MM.1S (cell line): ENCODE measurements at regions not wholly inside any gene's neighbourhood (a gene's known extent, or its start where the extent isn't known, plus 50 kb on each side); places are given as distances from the start of the nearest gene placed in this dataset.
A peak's percentile ranks its signal among the peaks of the same experiment; 100 is the strongest.
"Not testable (repeated sequence)": the region's sequence is repeated elsewhere in the genome, so short reads cannot be mapped to it uniquely, and the experiment has no call there.

Experiments used
- DNase-seq: peaks from one replicate; pipeline ENCODE4 v3.0.0-alpha.2; 2015
- H2AFZ ChIP-seq: fragments of 300-600 bp; sonication (generic); 2 replicates; pipeline ENCODE4 v1.6.0; 2016; ENCODE audit warnings: antibody characterized with exemption, low read length
- H3F3A ChIP-seq: fragments of 300-600 bp; sonication (generic); 2 replicates; pipeline ENCODE4 v1.6.1; 2016; ENCODE audit warnings: mild to moderate bottlenecking, antibody characterized with exemption, low read length, moderate library complexity, mixed read lengths; ENCODE audit not compliant: insufficient read depth
- H3K27ac ChIP-seq: fragments of 300-600 bp; sonication (generic); 2 replicates; pipeline ENCODE4 v1.5.1; 2016; ENCODE audit warnings: mild to moderate bottlenecking, low read length
- H3K27me3 ChIP-seq: fragments of 300-600 bp; sonication (generic); replicated peaks from 2 replicates; pipeline ENCODE4 v1.6.0; 2016; ENCODE audit warnings: low read length; ENCODE audit not compliant: insufficient read depth
- H3K36me3 ChIP-seq: fragments of 300-600 bp; sonication (generic); replicated peaks from 2 replicates; pipeline ENCODE4 v1.6.1; 2016; ENCODE audit warnings: mild to moderate bottlenecking, low read length, mixed read lengths; ENCODE audit not compliant: insufficient read depth
- H3K4me1 ChIP-seq: fragments of 300-600 bp; sonication (generic); 2 replicates; pipeline ENCODE4 v1.6.1; 2016; ENCODE audit warnings: low read length, mixed read lengths
- H3K4me2 ChIP-seq: fragments of 300-600 bp; sonication (generic); 2 replicates; pipeline ENCODE4 v1.6.0; 2016; ENCODE audit warnings: low read depth, low read length
- H3K4me3 ChIP-seq: fragments of 300-600 bp; sonication (generic); 2 replicates; pipeline ENCODE4 v1.5.1; 2016; ENCODE audit warnings: low read length, mixed read lengths
- H3K79me2 ChIP-seq: fragments of 300-600 bp; sonication (generic); 2 replicates; pipeline ENCODE4 v1.6.1; 2016; ENCODE audit warnings: mixed run types, low read length, mixed read lengths
- H3K9ac ChIP-seq: fragments of 300-600 bp; sonication (generic); 2 replicates; pipeline ENCODE4 v1.6.1; 2016; ENCODE audit warnings: low read length, mixed read lengths
- H3K9me2 ChIP-seq: fragments of 300-600 bp; sonication (generic); replicated peaks from 2 replicates; pipeline ENCODE4 v1.6.1; 2016; ENCODE audit warnings: mild to moderate bottlenecking, low read length, mixed read lengths; ENCODE audit not compliant: insufficient read depth
- H3K9me3 ChIP-seq: fragments of 300-600 bp; sonication (generic); replicated peaks from 2 replicates; pipeline ENCODE4 v1.6.1; 2016; ENCODE audit warnings: mild to moderate bottlenecking, low read length, mixed read lengths; ENCODE audit not compliant: insufficient read depth
- H4K20me1 ChIP-seq: fragments of 300-600 bp; sonication (generic); 2 replicates; pipeline ENCODE4 v1.6.1; 2016; ENCODE audit warnings: mild to moderate bottlenecking, low read length, moderate library complexity, mixed read lengths; ENCODE audit not compliant: insufficient read depth
- EZH2 ChIP-seq: fragments of 300-600 bp; sonication (generic); optimal IDR thresholded peaks from 2 replicates; pipeline ENCODE3; 2017; ENCODE audit warnings: low read depth, mild to moderate bottlenecking, antibody characterized with exemption, low read length, mixed read lengths
- EZH2phosphoT487 ChIP-seq: fragments of 300-600 bp; sonication (generic); IDR thresholded peaks from 2 replicates; pipeline ENCODE4 v1.6.1; 2018; ENCODE audit warnings: antibody characterized with exemption, low read length
- TF ChIP-seq, protein P1 (sequence below): fragments of 300-600 bp; sonication (generic); IDR thresholded peaks from 2 replicates; pipeline ENCODE4 v1.5.1; 2016; ENCODE audit warnings: antibody characterized with exemption, low read length, mixed read lengths

DNA sequence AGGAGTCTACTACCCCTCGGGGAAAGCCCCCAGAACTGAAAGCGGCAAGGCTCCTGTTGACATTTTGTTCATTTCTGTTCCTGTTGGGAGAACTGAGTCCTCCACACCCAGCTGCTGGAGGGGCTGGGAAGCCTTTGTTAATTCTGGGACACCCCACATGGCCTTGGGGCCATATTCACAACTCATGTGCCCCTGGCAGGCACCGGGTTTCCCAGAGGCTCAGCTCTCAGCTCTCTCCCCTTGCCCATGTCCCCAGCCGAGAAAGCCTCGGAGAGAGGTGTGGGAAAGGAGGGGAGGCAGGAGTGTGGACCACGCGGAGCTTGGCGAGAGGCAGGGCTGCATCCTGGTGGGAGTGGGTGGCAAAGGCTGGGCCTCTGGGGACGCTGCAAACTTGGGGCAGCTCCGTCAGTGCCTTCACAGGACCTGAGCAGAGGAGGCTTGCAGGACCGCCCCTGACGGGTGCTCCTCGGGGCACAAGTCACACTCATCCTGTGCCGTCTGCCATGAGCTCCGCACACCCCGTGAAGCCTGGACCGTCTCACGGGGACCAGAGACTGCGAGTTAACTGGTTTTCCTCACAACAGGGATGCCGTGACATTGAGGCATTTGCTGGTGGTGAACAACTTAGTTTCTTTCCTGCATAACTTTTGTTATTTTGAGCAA is 140.9 kb downstream of the DNAJB6 start:
- no peaks in the 10 kb centered on the region for H3K9me2 ChIP-seq
- H3F3A ChIP-seq: no peaks in the 10 kb centered on the region
- peaks cover 57% of the 10 kb centered on the region for H3K27me3 ChIP-seq
- DNase-seq: peak; percentile 44
- no peaks in the 10 kb centered on the region for H4K20me1 ChIP-seq
- H3K9ac ChIP-seq: no peak overlapping the region
- H3K4me2 ChIP-seq: peak overlapping the region; percentile 74
- no peak overlapping the region for H3K27ac ChIP-seq
- no peaks in the 10 kb centered on the region for H3K9me3 ChIP-seq
- H2AFZ ChIP-seq: peak overlapping the region; percentile 28
- no peaks in the 10 kb centered on the region for H3K79me2 ChIP-seq
- TF ChIP-seq, protein P1, sequence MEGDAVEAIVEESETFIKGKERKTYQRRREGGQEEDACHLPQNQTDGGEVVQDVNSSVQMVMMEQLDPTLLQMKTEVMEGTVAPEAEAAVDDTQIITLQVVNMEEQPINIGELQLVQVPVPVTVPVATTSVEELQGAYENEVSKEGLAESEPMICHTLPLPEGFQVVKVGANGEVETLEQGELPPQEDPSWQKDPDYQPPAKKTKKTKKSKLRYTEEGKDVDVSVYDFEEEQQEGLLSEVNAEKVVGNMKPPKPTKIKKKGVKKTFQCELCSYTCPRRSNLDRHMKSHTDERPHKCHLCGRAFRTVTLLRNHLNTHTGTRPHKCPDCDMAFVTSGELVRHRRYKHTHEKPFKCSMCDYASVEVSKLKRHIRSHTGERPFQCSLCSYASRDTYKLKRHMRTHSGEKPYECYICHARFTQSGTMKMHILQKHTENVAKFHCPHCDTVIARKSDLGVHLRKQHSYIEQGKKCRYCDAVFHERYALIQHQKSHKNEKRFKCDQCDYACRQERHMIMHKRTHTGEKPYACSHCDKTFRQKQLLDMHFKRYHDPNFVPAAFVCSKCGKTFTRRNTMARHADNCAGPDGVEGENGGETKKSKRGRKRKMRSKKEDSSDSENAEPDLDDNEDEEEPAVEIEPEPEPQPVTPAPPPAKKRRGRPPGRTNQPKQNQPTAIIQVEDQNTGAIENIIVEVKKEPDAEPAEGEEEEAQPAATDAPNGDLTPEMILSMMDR: no peak
- TF ChIP-seq EZH2phosphoT487 (no peak), EZH2 (no peak)
- peaks cover 7% of the 10 kb centered on the region; the same call in 1 of the 2 replicates for H3K4me1 ChIP-seq
- H3K36me3 ChIP-seq: no peaks in the 10 kb centered on the region
- peak overlapping the region; percentile 52 for H3K4me3 ChIP-seq

DNA sequence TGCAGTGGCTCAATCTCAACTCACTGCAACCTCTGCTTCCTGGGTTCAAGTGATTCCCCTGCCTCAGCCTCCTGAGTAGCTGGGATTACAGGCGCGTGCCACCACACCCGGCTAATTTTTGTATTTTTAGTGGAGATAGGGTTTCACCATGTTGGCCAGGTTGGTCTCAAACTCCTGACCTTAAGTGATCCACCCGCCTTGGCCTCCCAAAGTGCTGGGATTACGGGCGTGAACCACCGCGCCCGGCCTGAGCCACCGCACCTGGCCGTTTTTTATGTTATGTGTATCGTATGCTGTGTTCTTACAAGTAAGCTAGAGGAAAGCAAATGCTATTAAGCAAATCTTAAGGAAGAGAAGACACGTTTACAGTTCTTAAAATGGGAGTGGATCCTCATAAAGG is 141.8 kb downstream of the DNAJB6 start:
- H4K20me1 ChIP-seq, H3K4me2 ChIP-seq: not testable (repeated sequence)

DNA sequence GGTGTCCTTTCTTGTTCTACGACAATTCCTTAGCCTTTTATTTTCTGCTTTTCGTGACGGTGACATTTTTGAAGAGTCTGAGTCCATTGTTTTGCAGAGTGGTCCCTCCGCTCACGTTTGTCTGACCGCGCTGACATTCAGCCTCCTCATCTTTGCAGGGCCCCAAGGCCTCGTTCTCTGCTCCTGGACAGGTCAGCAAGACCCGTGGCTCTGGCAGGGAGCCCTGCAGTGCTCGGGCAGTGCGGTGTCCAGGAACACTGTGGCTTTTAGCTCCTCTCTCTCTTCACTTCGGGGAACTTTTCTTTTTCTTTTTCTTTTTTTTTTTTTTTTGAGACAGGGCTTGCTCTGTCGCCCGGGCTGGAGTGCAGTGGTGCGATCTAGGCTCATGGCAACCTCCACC is 142.5 kb downstream of the DNAJB6 start:
- DNase-seq: no peak
- Histone ChIP-seq H3K9me2 (no peaks in the 10 kb centered on the region), H3K27me3 (peaks cover 52% of the 10 kb centered on the region), H3K4me1 (peaks cover 7% of the 10 kb centered on the region; the same call in 1 of the 2 replicates), H4K20me1 (no peaks in the 10 kb centered on the region), H3K9ac (no peak overlapping the region), H3K36me3 (no peaks in the 10 kb centered on the region), H3F3A (no peaks in the 10 kb centered on the region), H3K9me3 (no peaks in the 10 kb centered on the region), H3K79me2 (no peaks in the 10 kb centered on the region), H3K4me3 (no peak overlapping the region), H3K4me2 (no peak overlapping the region), H3K27ac (no peak overlapping the region), H2AFZ (no peak overlapping the region)
- TF ChIP-seq EZH2phosphoT487 (no peak), EZH2 (no peak)
- TF ChIP-seq, protein P1: no peak

More for the DNA sequence above, 141.8 kb downstream of the DNAJB6 start:
- not testable (repeated sequence) for H3K79me2 ChIP-seq, H3K4me3 ChIP-seq, H3K9me2 ChIP-seq, H3K4me1 ChIP-seq, H2AFZ ChIP-seq, H3K27ac ChIP-seq, H3K9ac ChIP-seq, H3K9me3 ChIP-seq, DNase-seq, H3K36me3 ChIP-seq, H3F3A ChIP-seq
- peaks cover 55% of the 10 kb centered on the region for H3K27me3 ChIP-seq

DNA sequence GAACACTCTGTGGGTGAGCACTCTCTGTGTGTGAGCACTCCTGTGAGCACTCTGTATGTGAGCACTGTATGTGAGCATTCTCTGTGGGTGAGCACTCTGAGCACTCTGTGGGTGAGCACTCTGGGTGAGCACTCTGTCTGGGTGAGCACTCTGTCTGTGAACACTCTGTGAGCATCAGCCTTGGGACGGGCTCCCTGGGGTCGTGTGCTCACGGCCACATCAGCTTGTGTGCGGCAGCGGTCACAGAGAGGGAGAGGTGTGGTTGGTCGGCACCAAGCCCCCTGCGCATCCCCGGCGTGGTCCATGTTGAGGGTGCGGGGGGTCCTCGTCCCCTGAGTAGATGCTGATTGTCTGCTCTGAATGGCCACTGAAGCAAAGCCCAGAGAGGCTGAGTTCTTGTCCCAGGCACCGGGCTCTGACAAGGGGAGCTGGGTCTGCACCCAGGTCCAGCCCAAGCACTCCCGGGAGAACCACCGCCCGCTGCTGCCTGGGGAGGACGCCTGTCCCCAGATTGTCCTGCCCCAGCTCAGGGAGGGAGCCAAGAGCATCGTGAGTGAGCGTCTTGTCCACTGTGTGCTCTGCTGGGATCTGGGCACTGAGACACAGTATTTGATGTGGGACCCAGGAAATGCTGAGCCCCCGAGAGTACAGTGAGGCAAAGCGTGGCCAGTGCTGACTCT is 143.7 kb downstream of the DNAJB6 start:
- TF ChIP-seq, protein P1: no peak
- TF ChIP-seq EZH2 (no peak), EZH2phosphoT487 (no peak)
- H3K9me3 ChIP-seq: no peaks in the 10 kb centered on the region
- no peaks in the 10 kb centered on the region for H3K79me2 ChIP-seq
- H3K4me3 ChIP-seq: no peak overlapping the region
- H2AFZ ChIP-seq: no peak overlapping the region
- no peak overlapping the region for H3K9ac ChIP-seq
- H3K27ac ChIP-seq: no peak overlapping the region
- no peaks in the 10 kb centered on the region for H3F3A ChIP-seq
- no peak overlapping the region for H3K4me2 ChIP-seq
- no peaks in the 10 kb centered on the region for H3K9me2 ChIP-seq
- no peaks in the 10 kb centered on the region for H3K36me3 ChIP-seq
- DNase-seq: no peak
- H4K20me1 ChIP-seq: no peaks in the 10 kb centered on the region
- peaks cover 54% of the 10 kb centered on the region for H3K27me3 ChIP-seq
- peaks cover 7% of the 10 kb centered on the region; the same call in 1 of the 2 replicates for H3K4me1 ChIP-seq
